ENCODE measurements at regions not wholly inside any gene's neighbourhood (a gene's known extent, or its start where the extent isn't known, plus 50 kb on each side); places are given as distances from the start of the nearest gene placed in this dataset.

- no peak for TF ChIP-seq CTCF (conservative IDR thresholded peaks at IDR 0.05)
- TF ChIP-seq ZFX (IDR thresholded peaks at IDR 0.05): no peak
These were observed 177.3 kb upstream of the NAALADL2 start for GRCh38 chr3:174681784-174682183.
